ENCODE measurements at regions not wholly inside any gene's neighbourhood (a gene's known extent, or its start where the extent isn't known, plus 50 kb on each side); places are given as distances from the start of the nearest gene placed in this dataset.

DNA sequence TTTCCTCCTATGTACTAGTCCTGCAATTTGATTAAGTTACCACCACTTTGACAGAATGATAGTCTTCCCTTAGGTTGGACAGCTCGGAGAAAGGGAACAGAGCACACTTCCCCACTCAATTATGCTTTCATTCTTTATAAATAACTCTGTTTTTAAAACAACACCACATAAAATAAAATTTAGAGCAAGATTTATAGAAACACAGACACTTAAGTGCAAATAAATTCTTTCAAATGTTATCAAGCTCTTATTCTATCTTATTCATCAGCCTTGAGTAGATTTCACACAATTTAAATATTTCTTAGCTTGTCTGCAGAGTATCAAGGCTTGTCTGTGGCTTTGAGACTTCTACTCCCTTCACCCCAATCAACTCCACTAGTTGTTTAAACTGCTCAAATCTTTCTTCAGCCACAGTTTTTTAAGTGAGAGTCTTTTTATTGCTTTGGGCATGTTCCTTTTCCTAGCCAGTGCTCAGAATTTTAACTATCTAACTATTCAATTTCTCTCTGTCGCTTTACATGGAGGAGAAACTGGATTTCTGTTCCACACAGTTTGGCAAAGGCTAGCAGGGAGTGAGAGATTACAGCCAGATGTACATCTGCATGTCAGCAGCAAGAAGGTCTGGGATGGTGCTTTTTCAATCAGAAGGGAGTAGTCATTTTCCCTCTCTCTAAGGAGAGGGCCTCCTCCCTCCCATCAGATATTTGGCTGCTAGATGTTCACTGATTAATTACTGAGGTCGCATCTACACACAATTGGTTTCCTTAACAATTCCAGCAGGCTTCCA, 53.1 kb upstream of the PLAC1 start:
- ATAC-seq = peak; percentile 82
- TF ChIP-seq TCF4 (CRISPR knock-in tag; IDR thresholded peaks at IDR 0.05; ENCODE audit: borderline replicate concordance) = 0 out of 2 replicates have a peak, but pooled peaks have one; percentile 25
- TF ChIP-seq CSDC2 (CRISPR knock-in tag; IDR thresholded peaks at IDR 0.05) = no peak
- peak; percentile 91 for TF ChIP-seq ISL1 (CRISPR knock-in tag; IDR thresholded peaks at IDR 0.05)
- no peak for TF ChIP-seq TOX (CRISPR knock-in tag; IDR thresholded peaks at IDR 0.05; ENCODE audit: borderline replicate concordance)
- peak; percentile 65; the same call in 1 of the 2 replicates for TF ChIP-seq ZC3H10 (CRISPR knock-in tag; IDR thresholded peaks at IDR 0.05)

Measured in SK-N-SH treated with all-trans-retinoic acid at 6 μM for 48 hours (cell line).